ENCODE measurements at regions not wholly inside any gene's neighbourhood (a gene's known extent, or its start where the extent isn't known, plus 50 kb on each side); places are given as distances from the start of the nearest gene placed in this dataset.

- Mint-ChIP-seq H3K36me3 (ENCODE audit: low read depth) (peaks cover 2% of the 10 kb centered on the region; the same call in 2 of the 3 replicates), H3K27me3 (ENCODE audit: insufficient read depth, low read depth, poor library complexity) (no peaks in the 10 kb centered on the region), H3K9me3 (peaks cover 4% of the 10 kb centered on the region; the same call in 2 of the 3 replicates)
Measured at GRCh38 chr4:28451346-28451745, 1590.7 kb downstream of the STIM2 start.

More at GRCh38 chr4:28451346-28451745, 1590.7 kb downstream of the STIM2 start:
- H3K4me1 ChIP-seq (ENCODE audit: insufficient read depth) = no peaks in the 10 kb centered on the region
- no peak overlapping the region for H3K4me2 ChIP-seq
- DNase-seq (ENCODE audit: low spot score) (no peak), ATAC-seq (no peak)
- H2AFZ ChIP-seq = no peak overlapping the region
- Mint-ChIP-seq H3K4me3 (no peak overlapping the region), H3K27ac (no peak overlapping the region), H3K4me1 (peaks cover 4% of the 10 kb centered on the region; the same call in 2 of the 3 replicates)
- H3K79me2 ChIP-seq (replicated peaks; ENCODE audit: insufficient read depth) = no peaks in the 10 kb centered on the region
- H3K9me2 ChIP-seq (ENCODE audit: insufficient read depth) = 0 out of 2 replicates have a peak, but pooled peaks cover 2% of the 10 kb centered on the region
- H3K36me3 ChIP-seq (ENCODE audit: insufficient read depth) = no peaks in the 10 kb centered on the region
- no peaks in the 10 kb centered on the region for H3K27me3 ChIP-seq (ENCODE audit: insufficient read depth)
- H4K20me1 ChIP-seq (replicated peaks; ENCODE audit: insufficient read depth) = no peaks in the 10 kb centered on the region
- no peaks in the 10 kb centered on the region for H3F3A ChIP-seq (replicated peaks; ENCODE audit: low read depth)
- H3K27ac ChIP-seq (ENCODE audit: low read depth) = no peak overlapping the region
- no peak for TF ChIP-seq ZNF331 (CRISPR knock-in tag; IDR thresholded peaks at IDR 0.05; ENCODE audit: low read depth)
- no peak for TF ChIP-seq EZH2phosphoT487 (IDR thresholded peaks at IDR 0.05; ENCODE audit: unreplicated experiment)
- no peak for TF ChIP-seq NANOG (IDR thresholded peaks at IDR 0.05; ENCODE audit: borderline replicate concordance)
- TF ChIP-seq ETS1 (IDR thresholded peaks at IDR 0.05) = no peak
- no peak for TF ChIP-seq CREB1 (CRISPR knock-in tag; IDR thresholded peaks at IDR 0.05; ENCODE audit: low read depth)
- TF ChIP-seq REST (IDR thresholded peaks at IDR 0.05; ENCODE audit: unreplicated experiment) = no peak
- TF ChIP-seq EZH2 (IDR thresholded peaks at IDR 0.05; ENCODE audit: low read depth, unreplicated experiment) = no peak
- TF ChIP-seq ZNF462 (CRISPR knock-in tag; IDR thresholded peaks at IDR 0.05) = no peak
- no peak for TF ChIP-seq POLR2AphosphoS5 (IDR thresholded peaks at IDR 0.05; ENCODE audit: low read depth)
- TF ChIP-seq STAT1 (IDR thresholded peaks at IDR 0.05; ENCODE audit: unreplicated experiment) = no peak
- no peak for TF ChIP-seq JUNB (IDR thresholded peaks at IDR 0.05; ENCODE audit: unreplicated experiment)
- H3K4me3 ChIP-seq = no peak overlapping the region
